ENCODE measurements at regions not wholly inside any gene's neighbourhood (a gene's known extent, or its start where the extent isn't known, plus 50 kb on each side); places are given as distances from the start of the nearest gene placed in this dataset.

DNA sequence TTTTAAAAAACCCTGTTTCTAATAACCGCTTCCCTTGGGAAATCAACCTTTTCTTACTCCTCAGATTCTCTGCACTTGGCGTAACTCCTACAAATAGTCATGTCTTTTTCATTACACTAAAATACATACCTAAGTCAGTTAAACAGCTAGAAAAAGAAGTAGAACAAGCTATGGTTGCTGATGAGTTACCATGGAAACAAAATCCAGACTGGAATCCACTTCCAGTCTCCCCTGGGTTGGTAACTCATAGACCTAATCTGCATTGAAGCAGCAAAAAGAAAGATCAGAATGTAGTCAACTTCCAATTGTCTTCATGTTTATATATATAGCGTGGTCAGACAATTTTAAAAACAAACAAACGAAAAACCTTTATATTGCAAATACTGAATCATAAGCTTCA is 260.8 kb upstream of the LRRN1 start:
- Mint-ChIP-seq H3K4me3 (ENCODE audit: unreplicated experiment) (no peak overlapping the region), H3K27me3 (ENCODE audit: insufficient read depth, unreplicated experiment) (no peaks in the 10 kb centered on the region), H3K9me3 (ENCODE audit: unreplicated experiment) (peaks cover 3% of the 10 kb centered on the region), H3K36me3 (ENCODE audit: insufficient read depth, unreplicated experiment) (no peaks in the 10 kb centered on the region), H3K4me1 (ENCODE audit: insufficient read depth, unreplicated experiment) (no peaks in the 10 kb centered on the region), H3K27ac (ENCODE audit: low read depth, unreplicated experiment) (no peak overlapping the region)
- CTCF ChIA-PET: interaction anchor here (1.3 kb wide), 1 partner anchor 137 kb away, joined by 3 read pairs; no protein-coding TSS in a partner anchor
- TF ChIP-seq, protein P1, sequence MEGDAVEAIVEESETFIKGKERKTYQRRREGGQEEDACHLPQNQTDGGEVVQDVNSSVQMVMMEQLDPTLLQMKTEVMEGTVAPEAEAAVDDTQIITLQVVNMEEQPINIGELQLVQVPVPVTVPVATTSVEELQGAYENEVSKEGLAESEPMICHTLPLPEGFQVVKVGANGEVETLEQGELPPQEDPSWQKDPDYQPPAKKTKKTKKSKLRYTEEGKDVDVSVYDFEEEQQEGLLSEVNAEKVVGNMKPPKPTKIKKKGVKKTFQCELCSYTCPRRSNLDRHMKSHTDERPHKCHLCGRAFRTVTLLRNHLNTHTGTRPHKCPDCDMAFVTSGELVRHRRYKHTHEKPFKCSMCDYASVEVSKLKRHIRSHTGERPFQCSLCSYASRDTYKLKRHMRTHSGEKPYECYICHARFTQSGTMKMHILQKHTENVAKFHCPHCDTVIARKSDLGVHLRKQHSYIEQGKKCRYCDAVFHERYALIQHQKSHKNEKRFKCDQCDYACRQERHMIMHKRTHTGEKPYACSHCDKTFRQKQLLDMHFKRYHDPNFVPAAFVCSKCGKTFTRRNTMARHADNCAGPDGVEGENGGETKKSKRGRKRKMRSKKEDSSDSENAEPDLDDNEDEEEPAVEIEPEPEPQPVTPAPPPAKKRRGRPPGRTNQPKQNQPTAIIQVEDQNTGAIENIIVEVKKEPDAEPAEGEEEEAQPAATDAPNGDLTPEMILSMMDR (IDR thresholded peaks at IDR 0.05; ENCODE audit: unreplicated experiment): no peak
- intact Hi-C loops (cut with micrococcal nuclease): no loop called here
- BruUV-seq (replicated peaks): no TSS peak
- DNase-seq (ENCODE audit: unreplicated experiment): no peak
- POLR2A ChIA-PET: no interaction called here

DNA sequence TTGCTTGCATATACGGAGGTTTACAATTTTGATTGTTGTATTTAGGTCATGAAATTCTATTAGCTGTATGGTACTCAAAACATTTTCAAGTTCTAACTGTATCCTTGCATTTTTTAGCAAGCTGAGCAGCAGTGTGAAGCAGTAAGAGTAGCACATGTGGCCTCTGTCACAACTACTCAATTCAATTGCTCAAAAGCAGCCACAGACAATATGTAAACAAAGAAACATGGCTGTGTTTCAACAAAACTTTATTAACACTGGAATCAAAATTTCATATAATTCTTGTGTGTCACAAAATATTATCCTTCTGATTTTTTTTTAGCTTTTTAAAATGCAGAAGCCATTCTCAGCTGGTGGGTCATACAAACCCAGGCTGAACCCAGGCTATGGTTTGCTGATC is 266.7 kb upstream of the LRRN1 start:
- intact Hi-C loops (cut with micrococcal nuclease): no loop called here
- TF ChIP-seq, protein P1 (IDR thresholded peaks at IDR 0.05; ENCODE audit: unreplicated experiment): no peak
- no peak overlapping the region for H3K27ac Mint-ChIP-seq (ENCODE audit: low read depth, unreplicated experiment)
- BruUV-seq (replicated peaks): no TSS peak
- H3K4me1 Mint-ChIP-seq (ENCODE audit: insufficient read depth, unreplicated experiment): peaks cover 5% of the 10 kb centered on the region
- POLR2A ChIA-PET: no interaction called here
- H3K4me3 Mint-ChIP-seq (ENCODE audit: unreplicated experiment): no peak overlapping the region
- no peaks in the 10 kb centered on the region for H3K36me3 Mint-ChIP-seq (ENCODE audit: insufficient read depth, unreplicated experiment)
- CTCF ChIA-PET: interaction anchor here (0.6 to 1.8 kb wide), 3 partner anchors 9 to 1849 kb away, joined by 3 to 7 read pairs (median 5); no protein-coding TSS in a partner anchor
- H3K27me3 Mint-ChIP-seq (ENCODE audit: insufficient read depth, unreplicated experiment): no peaks in the 10 kb centered on the region
- no peak for DNase-seq (ENCODE audit: unreplicated experiment)
- H3K9me3 Mint-ChIP-seq (ENCODE audit: unreplicated experiment): no peaks in the 10 kb centered on the region

DNA sequence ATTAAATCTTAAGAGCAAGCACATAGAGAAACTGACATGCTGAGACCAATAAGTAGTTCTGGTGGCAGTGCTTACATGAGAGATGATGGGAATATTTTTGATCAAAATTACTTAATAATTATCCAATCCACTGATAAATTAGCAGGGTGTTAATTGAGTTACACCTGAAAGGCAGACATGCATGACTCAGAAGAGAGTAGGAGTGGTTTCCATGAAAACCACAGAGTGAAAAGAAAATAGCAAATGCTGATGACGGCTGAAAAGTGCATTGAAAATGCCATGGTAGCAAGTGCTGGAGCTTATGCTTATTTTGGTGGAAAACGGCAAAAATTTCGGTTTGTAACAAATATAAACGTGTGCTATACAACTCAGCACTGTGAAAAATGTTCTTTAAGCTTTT is 267.8 kb upstream of the LRRN1 start:
- no peak overlapping the region for H3K27ac Mint-ChIP-seq (ENCODE audit: low read depth, unreplicated experiment)
- no peaks in the 10 kb centered on the region for H3K27me3 Mint-ChIP-seq (ENCODE audit: insufficient read depth, unreplicated experiment)
- peaks cover 5% of the 10 kb centered on the region for H3K4me1 Mint-ChIP-seq (ENCODE audit: insufficient read depth, unreplicated experiment)
- no peaks in the 10 kb centered on the region for H3K9me3 Mint-ChIP-seq (ENCODE audit: unreplicated experiment)
- intact Hi-C loops (cut with micrococcal nuclease): no loop called here
- H3K4me3 Mint-ChIP-seq (ENCODE audit: unreplicated experiment): no peak overlapping the region
- TF ChIP-seq, protein P1 (IDR thresholded peaks at IDR 0.05; ENCODE audit: unreplicated experiment): no peak
- ChIA-PET CTCF (interaction anchor here (1.8 kb wide), 1 partner anchor 10 kb away, joined by 7 read pairs; no protein-coding TSS in a partner anchor), POLR2A (interaction anchor here (1.1 kb wide), 1 partner anchor 20 kb away, joined by 3 read pairs; no protein-coding TSS in a partner anchor)
- H3K36me3 Mint-ChIP-seq (ENCODE audit: insufficient read depth, unreplicated experiment): no peaks in the 10 kb centered on the region
- peak; percentile 1 for DNase-seq (ENCODE audit: unreplicated experiment)
- no TSS peak for BruUV-seq (replicated peaks)

DNA sequence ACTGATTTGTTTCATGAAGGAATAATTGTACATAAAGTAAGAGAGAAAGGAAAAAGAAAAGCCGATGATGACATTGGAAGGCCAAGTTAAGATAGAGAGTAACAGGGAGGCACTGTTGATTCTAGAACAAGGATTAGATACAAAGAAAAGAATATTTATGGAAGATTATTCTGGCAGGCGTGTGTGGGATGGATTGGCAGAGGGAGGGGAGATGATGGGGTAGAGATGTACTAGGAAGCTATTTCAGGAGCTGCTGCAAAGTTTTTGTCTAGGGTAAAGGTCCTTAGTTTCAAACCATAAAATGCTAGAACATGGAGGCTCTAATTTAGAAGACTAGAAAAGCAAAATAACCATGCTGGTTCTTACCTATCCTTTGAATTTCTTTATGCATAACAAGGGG is 280.0 kb upstream of the LRRN1 start:
- intact Hi-C loops (cut with micrococcal nuclease): no loop called here
- H3K27me3 Mint-ChIP-seq (ENCODE audit: insufficient read depth, unreplicated experiment): no peaks in the 10 kb centered on the region
- BruUV-seq (replicated peaks): no TSS peak
- no peaks in the 10 kb centered on the region for H3K36me3 Mint-ChIP-seq (ENCODE audit: insufficient read depth, unreplicated experiment)
- TF ChIP-seq, protein P1 (IDR thresholded peaks at IDR 0.05; ENCODE audit: unreplicated experiment): no peak
- DNase-seq (ENCODE audit: unreplicated experiment): no peak
- POLR2A ChIA-PET: no interaction called here
- H3K4me3 Mint-ChIP-seq (ENCODE audit: unreplicated experiment): no peak overlapping the region
- H3K27ac Mint-ChIP-seq (ENCODE audit: low read depth, unreplicated experiment): no peak overlapping the region
- no peaks in the 10 kb centered on the region for H3K9me3 Mint-ChIP-seq (ENCODE audit: unreplicated experiment)
- CTCF ChIA-PET: interaction anchor here (0.6 to 1.3 kb wide), 3 partner anchors 9 to 197 kb away, joined by 3 read pairs; no protein-coding TSS in a partner anchor
- no peaks in the 10 kb centered on the region for H3K4me1 Mint-ChIP-seq (ENCODE audit: insufficient read depth, unreplicated experiment)
